Chondrocyte (in vitro differentiated cells): ENCODE measurements at regions not wholly inside any gene's neighbourhood (a gene's known extent, or its start where the extent isn't known, plus 50 kb on each side); places are given as distances from the start of the nearest gene placed in this dataset.

Experiments
- DNase-seq: peaks from one replicate; pipeline ENCODE4 v3.0.0; 2021; ENCODE audit warnings: mixed read lengths, low spot score
- H3K27ac Mint-ChIP-seq: one replicate; pipeline ENCODE4 v1.8.0; 2021; ENCODE audit warnings: mild to moderate bottlenecking, moderate library complexity, mixed read lengths; ENCODE audit not compliant: unreplicated experiment
- H3K27me3 Mint-ChIP-seq: 2 replicates; pipeline ENCODE4 v1.8.0; 2021; ENCODE audit warnings: low read depth, mixed read lengths
- H3K36me3 Mint-ChIP-seq: 2 replicates; pipeline ENCODE4 v1.8.0; 2021; ENCODE audit warnings: low read depth, mixed read lengths
- H3K4me1 Mint-ChIP-seq: 2 replicates; pipeline ENCODE4 v1.8.0; 2021; ENCODE audit warnings: low read depth, mild to moderate bottlenecking, mixed read lengths
- H3K4me3 Mint-ChIP-seq: one replicate; pipeline ENCODE4 v1.8.0; 2021; ENCODE audit warnings: mild to moderate bottlenecking, moderate library complexity, mixed read lengths; ENCODE audit not compliant: unreplicated experiment
- H3K9me3 Mint-ChIP-seq: 2 replicates; pipeline ENCODE4 v1.8.0; 2021; ENCODE audit warnings: low read depth, mixed read lengths
- CTCF ChIP-seq: fragments of 200-600 bp; sonication (generic); IDR thresholded peaks from 2 replicates; pipeline ENCODE4 v1.5.0; 2021; ENCODE audit warnings: antibody characterized with exemption, mild to moderate bottlenecking, moderate library complexity

GRCh38 chr14:84969501-84969900, 560.4 kb upstream of the FLRT2 start:
- Mint-ChIP-seq H3K4me3 (no peak overlapping the region), H3K9me3 (peaks cover 3% of the 10 kb centered on the region), H3K27ac (peak overlapping the region; percentile 19), H3K36me3 (no peaks in the 10 kb centered on the region), H3K27me3 (no peaks in the 10 kb centered on the region), H3K4me1 (peaks cover 7% of the 10 kb centered on the region)
- no peak for DNase-seq
- TF ChIP-seq CTCF = no peak

GRCh38 chr14:84975241-84975902, 554.6 kb upstream of the FLRT2 start:
- H3K27ac Mint-ChIP-seq = no peak overlapping the region

GRCh38 chr14:84976805-84977204, 553.1 kb upstream of the FLRT2 start:
- Mint-ChIP-seq H3K9me3 (no peaks in the 10 kb centered on the region), H3K36me3 (no peaks in the 10 kb centered on the region)
- no peak for TF ChIP-seq CTCF

More at GRCh38 chr14:84975241-84975902, 554.6 kb upstream of the FLRT2 start:
- Mint-ChIP-seq H3K4me3 (no peak overlapping the region), H3K4me1 (peaks cover 9% of the 10 kb centered on the region), H3K27me3 (no peaks in the 10 kb centered on the region), H3K9me3 (no peaks in the 10 kb centered on the region), H3K36me3 (no peaks in the 10 kb centered on the region)
- TF ChIP-seq CTCF = no peak
- no peak for DNase-seq

DNA sequence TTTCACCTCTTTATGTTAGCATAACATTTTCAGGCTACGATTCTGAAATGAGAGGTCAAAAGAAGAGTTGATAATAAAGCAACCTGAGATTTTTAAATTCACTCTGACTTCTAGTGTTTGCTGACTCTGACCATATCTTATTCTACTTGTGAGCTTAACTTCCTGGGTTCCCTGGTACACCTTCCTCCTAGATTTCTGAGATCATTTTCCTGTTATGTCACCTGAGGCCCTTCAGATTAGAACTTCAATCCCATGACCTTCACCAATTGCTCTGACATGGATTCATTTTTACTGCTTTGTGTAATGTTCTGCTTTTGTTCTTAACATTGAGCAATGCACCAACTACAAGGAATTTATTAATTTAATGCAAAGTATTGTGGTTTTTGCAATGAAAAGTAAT, 542.9 kb upstream of the FLRT2 start:
- no peak for DNase-seq
- Mint-ChIP-seq H3K36me3 (no peaks in the 10 kb centered on the region), H3K4me1 (no peaks in the 10 kb centered on the region), H3K4me3 (no peak overlapping the region), H3K9me3 (peaks cover 4% of the 10 kb centered on the region), H3K27ac (no peak overlapping the region), H3K27me3 (no peaks in the 10 kb centered on the region)
- TF ChIP-seq CTCF = no peak

More at GRCh38 chr14:84976805-84977204, 553.1 kb upstream of the FLRT2 start:
- no peak for DNase-seq
- Mint-ChIP-seq H3K4me1 (peaks cover 9% of the 10 kb centered on the region), H3K27me3 (no peaks in the 10 kb centered on the region), H3K27ac (no peak overlapping the region), H3K4me3 (no peak overlapping the region)

DNA sequence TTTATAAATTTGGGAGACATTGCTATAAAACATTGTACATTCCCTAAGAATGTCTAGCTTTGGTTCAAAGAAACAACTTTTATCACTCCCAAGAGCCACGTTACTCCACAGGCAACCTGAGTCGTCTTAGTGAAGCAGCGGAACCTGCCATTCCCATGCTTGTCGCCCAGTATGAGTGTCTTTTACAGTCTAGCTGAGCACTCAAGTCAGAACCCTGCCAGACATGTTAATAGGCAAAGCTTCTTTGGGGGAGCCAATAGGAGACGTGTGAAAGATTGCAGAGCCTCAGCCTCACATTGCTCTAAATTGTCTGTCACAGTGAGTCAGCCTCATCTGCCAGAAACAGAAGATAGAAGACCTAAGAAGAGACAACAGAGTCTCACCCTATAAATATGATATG, 541.6 kb upstream of the FLRT2 start:
- H3K27ac Mint-ChIP-seq = no peak overlapping the region
- no peak for TF ChIP-seq CTCF
- DNase-seq = no peak

More for the DNA sequence above, 541.6 kb upstream of the FLRT2 start:
- Mint-ChIP-seq H3K27me3 (no peaks in the 10 kb centered on the region), H3K4me1 (no peaks in the 10 kb centered on the region), H3K9me3 (peaks cover 4% of the 10 kb centered on the region), H3K36me3 (no peaks in the 10 kb centered on the region), H3K4me3 (no peak overlapping the region)
